ENCODE measurements at regions not wholly inside any gene's neighbourhood (a gene's known extent, or its start where the extent isn't known, plus 50 kb on each side); places are given as distances from the start of the nearest gene placed in this dataset.

- no peak for TF ChIP-seq POU6F1 (CRISPR knock-in tag; IDR thresholded peaks at IDR 0.05; ENCODE audit: borderline replicate concordance, low read depth)
- no peak for TF ChIP-seq OSR1 (CRISPR knock-in tag; IDR thresholded peaks at IDR 0.05)
- TF ChIP-seq ZNF8 (CRISPR knock-in tag; IDR thresholded peaks at IDR 0.05), result no peak
- TF ChIP-seq ARNTL (CRISPR knock-in tag; IDR thresholded peaks at IDR 0.05; ENCODE audit: borderline replicate concordance, low read depth), result no peak
- no peak for TF ChIP-seq TSHZ2 (CRISPR knock-in tag; IDR thresholded peaks at IDR 0.05)
- no peak for TF ChIP-seq TCF4 (CRISPR knock-in tag; IDR thresholded peaks at IDR 0.05; ENCODE audit: borderline replicate concordance)
- TF ChIP-seq ISL1 (CRISPR knock-in tag; IDR thresholded peaks at IDR 0.05), result no peak
- TF ChIP-seq ZFP3 (CRISPR knock-in tag; IDR thresholded peaks at IDR 0.05), result no peak
- no peak for TF ChIP-seq ESRRG (CRISPR knock-in tag; IDR thresholded peaks at IDR 0.05)
- no peak for TF ChIP-seq CSDC2 (CRISPR knock-in tag; IDR thresholded peaks at IDR 0.05)
- no peak for TF ChIP-seq RARB (CRISPR knock-in tag; IDR thresholded peaks at IDR 0.05)
- TF ChIP-seq ZNF70 (CRISPR knock-in tag; IDR thresholded peaks at IDR 0.05), result no peak
- no peak for ATAC-seq
Observed at GRCh38 chr2:239521518-239521815, 120.6 kb upstream of the HDAC4 start.

GRCh38 chr2:239520811-239521517, 120.1 kb upstream of the HDAC4 start:
- no peak for TF ChIP-seq CSRNP3 (CRISPR knock-in tag; IDR thresholded peaks at IDR 0.05)
- ATAC-seq, result no peak

GRCh38 chr2:239519921-239520585, 119.2 kb upstream of the HDAC4 start:
- TF ChIP-seq ARNTL (CRISPR knock-in tag; IDR thresholded peaks at IDR 0.05; ENCODE audit: borderline replicate concordance, low read depth) (no peak), ZC3H10 (CRISPR knock-in tag; IDR thresholded peaks at IDR 0.05) (no peak), GLIS3 (CRISPR knock-in tag; IDR thresholded peaks at IDR 0.05) (no peak), TCF4 (CRISPR knock-in tag; IDR thresholded peaks at IDR 0.05; ENCODE audit: borderline replicate concordance) (no peak), CSDC2 (CRISPR knock-in tag; IDR thresholded peaks at IDR 0.05) (no peak), ISL1 (CRISPR knock-in tag; IDR thresholded peaks at IDR 0.05) (no peak), TOX (CRISPR knock-in tag; IDR thresholded peaks at IDR 0.05; ENCODE audit: borderline replicate concordance) (no peak), CSRNP3 (CRISPR knock-in tag; IDR thresholded peaks at IDR 0.05) (no peak), PATZ1 (CRISPR knock-in tag; IDR thresholded peaks at IDR 0.05; ENCODE audit: borderline replicate concordance) (no peak), ZNF8 (CRISPR knock-in tag; IDR thresholded peaks at IDR 0.05) (no peak), ZFP30 (CRISPR knock-in tag; IDR thresholded peaks at IDR 0.05) (no peak), ZFP3 (CRISPR knock-in tag; IDR thresholded peaks at IDR 0.05) (no peak)

More at GRCh38 chr2:239519921-239520585, 119.2 kb upstream of the HDAC4 start:
- ATAC-seq, result no peak
